ELF-1 (cell line): ENCODE measurements at regions not wholly inside any gene's neighbourhood (a gene's known extent, or its start where the extent isn't known, plus 50 kb on each side); places are given as distances from the start of the nearest gene placed in this dataset.

ENCODE experiments used
- DNase-seq: peaks from one replicate; pipeline ENCODE4 v3.0.0-alpha.2; 2016; ENCODE audit warnings: low read depth, low spot score

DNA sequence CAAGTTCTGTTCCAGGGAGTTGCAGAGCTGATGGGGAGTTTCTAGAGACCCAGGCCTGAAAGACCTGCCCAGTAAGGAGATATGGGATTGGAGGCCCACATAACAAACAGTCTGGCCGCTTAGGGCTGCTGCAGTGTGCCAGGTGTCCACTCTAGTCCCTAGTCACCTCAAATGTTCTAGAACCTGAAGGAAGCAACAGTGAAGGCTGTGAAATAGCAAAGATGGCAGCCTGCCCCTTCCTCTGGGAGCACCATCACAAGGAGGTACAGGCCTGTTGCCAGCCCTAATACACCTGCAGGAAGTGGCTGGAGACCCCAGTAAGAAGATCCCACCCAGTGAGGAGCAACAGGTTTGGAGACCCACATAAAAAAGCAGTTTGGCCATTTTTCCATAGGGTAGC lies 783.8 kb upstream of the EDIL3 start:
- no peak for DNase-seq

DNA sequence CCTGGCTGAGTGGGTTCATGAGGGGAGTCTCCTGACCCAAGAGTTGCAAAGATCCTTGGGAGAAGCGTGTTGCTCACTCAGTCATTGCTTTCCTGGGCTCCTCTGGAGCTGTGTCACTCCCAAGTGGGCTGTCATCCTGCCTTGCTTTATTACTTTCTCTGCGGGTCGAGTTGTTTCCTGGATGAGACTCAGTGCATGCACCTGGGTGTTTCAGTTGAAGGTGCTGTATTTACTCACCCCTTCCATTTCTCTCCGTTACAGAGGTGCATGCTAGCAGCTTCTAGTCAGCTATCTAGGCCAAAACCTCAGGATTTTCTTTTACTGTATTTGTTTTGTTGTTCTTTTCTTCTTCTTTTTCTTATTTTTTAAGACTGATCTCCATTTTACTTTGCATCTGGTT lies 785.5 kb upstream of the EDIL3 start:
- no peak for DNase-seq

DNA sequence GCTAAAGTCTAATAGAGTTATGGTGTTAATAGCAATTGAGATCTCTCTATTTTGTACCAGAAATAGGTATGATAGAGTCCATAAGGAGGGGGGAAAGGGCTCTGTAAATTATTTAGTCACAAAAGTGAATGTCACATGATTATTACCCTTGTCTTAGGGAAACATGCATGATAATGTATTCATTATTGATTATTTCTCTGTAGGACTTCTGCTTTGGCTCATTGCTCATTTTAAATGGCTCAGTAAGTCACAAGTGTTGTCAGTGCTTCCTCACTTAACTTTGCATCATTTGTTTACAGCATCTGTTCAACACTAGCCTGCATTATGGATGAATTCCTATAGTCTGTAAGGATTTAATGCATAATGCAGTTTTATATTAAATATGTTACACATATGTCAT lies 788.8 kb upstream of the EDIL3 start:
- DNase-seq, result no peak

DNA sequence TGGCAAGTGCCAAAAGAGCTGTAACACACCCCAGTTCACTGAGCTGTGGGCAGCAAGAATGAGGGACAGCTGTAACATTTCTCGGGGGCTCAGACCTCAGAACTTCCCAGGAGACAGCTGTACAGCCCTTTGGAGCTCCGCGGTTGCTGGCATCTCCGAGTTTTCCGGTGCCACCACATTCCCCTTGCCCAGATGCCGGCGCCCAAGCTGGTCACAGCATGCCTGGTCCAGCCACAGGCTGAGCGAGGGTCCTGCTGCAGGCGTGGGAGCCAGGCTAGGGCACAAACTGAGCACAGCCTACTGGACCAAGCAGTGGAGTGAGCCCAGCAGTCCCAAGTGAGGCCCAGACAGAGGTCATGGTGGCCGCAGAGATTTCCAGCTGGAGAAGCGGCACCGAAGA lies 797.7 kb upstream of the EDIL3 start:
- no peak for DNase-seq

DNA sequence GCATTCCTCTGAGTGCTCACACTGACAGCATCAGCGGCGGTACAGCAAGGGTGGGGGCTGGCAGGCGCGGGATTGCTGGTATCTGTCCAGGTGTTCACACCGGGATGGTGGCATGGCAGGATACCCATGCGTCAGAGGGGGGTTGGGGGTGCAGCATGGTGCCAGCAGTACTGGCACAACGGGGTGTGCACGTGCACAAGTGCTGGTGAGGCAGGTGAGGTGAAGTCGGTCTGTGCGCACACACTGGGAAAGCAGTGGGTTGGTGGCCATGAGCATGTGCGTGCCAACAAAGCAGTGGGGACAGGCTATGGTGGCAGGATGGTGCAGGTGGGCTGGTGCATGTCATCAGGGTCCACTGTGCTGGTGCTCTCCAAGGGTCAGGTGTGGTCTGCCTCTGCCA lies 819.6 kb upstream of the EDIL3 start:
- no peak for DNase-seq

DNA sequence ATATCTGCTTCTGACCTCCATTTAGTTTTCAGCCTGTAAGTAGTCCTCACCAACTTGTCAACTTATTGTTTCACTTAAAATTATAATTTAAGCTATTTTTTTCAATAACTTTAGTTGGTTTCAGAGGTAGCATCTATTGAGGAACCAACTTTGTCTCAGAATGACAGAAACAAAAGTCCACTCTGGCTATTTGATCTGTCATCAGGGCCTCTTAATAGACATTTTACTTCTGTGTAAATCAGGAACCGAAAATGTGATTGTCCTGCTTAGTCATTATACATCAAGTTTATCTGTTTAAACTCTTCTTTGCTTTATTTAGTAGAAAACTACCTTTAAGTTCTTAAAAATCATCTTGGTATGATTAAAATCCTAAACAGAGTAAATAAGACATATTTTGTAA lies 820.8 kb upstream of the EDIL3 start:
- DNase-seq, result no peak

DNA sequence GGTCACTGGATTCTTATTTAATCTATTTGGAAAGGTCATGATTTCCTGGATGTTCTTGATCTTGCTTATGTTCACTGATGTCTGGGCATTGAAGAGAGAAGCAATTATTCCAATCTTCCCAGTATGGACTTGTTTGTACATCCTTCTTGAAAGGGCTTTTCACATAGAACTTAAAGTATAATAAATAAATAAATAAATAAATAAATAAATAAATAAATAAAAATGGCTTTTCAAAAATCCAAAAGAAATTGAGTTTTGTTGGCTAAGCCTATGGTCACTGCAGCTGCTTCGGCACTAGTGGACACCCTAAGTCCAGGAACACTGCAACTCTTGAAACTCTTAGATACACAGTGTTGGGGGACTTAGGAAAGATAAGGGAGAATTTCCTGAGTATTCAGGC lies 840.7 kb upstream of the EDIL3 start:
- DNase-seq, result no peak

DNA sequence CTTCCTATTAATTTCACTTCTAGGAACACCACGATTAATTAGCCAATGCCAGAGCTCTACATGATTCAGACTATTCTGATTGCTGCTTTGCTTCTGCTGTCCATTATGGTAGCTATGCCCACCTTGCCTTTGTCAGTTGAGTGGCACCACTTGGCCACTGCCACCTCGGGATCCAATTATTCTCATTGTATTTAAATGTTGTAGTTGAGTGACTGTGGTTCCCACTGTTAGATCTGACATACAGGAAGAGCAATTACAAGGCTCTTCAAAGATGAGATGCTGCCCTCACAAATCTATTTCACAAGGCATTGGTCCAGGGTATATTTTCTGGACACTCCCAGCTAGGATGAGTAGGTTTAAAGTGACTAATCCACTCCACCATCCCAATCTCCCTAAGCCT lies 864.5 kb upstream of the EDIL3 start:
- DNase-seq, result no peak

DNA sequence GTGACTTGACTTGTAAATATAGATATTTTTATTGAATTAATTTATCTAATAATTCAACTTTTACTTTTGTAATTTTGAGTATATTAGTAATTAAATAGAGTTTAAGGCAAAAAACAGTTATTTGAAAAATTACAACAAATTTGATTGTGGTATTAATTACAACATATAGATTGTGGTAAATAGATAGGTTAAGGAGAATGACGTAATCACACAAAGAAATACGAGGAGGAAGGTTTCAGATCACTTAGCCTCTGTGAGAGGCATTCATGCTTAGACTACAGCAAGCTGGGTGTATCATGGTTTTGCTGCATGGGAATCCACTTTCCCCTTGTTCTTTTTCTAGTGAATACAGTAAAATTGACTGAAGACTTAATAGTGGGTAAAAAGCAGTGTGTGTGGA lies 878.4 kb upstream of the EDIL3 start:
- no peak for DNase-seq

DNA sequence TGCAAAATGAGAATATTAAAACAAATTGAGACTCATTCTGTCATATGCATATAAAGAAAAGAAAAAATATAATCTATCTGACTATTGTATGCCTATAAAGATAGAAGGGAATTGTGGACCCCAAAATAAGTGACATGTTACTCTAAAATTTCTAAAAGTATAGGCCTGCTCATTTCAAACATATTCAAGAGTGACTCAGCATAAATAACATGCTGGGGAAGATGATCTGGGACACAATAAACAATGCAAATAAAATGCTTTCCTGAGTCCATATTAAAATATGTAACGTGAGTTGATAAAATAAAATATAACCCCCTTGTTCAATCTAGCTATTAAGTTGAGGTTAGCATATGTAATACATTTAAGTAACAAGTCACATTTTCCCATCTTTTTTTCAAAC lies 882.0 kb upstream of the EDIL3 start:
- DNase-seq, result no peak

DNA sequence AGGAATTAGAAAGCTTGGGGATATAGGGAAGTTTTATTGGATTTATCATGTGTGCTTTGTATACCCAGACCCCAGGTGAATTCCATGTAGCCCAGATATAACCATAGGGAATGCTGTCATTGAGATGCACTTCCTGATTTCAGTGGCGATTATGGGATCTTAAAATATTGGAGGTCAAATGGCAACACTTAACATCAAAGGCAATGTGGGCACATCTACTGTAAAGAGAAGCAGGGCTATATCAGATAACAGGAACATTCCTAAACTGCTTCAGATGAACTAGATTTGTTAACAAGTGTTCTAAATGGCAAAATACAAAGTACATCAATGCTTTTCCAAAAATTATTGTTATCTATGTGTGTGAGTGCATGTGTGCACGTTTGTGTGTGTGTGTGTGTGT lies 883.5 kb upstream of the EDIL3 start:
- no peak for DNase-seq

DNA sequence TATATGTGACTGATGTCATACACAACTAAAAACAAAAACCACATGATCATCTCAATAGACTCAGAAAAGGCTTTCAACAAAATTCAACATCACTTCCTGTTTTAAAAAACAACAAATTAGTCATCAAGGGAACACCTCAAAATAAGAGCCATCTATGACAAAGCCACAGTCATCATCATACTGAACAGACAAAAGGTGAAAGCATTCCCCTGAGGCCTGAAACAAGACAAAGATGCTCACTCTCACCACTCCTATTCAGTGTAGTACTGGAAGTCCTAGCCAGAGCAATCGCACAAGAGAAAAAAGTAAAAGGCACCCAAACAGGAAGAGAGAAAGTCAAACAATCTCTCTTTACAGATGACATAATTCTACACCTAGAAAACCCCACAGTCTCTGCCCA lies 893.5 kb upstream of the EDIL3 start:
- DNase-seq, result peak; percentile 27

DNA sequence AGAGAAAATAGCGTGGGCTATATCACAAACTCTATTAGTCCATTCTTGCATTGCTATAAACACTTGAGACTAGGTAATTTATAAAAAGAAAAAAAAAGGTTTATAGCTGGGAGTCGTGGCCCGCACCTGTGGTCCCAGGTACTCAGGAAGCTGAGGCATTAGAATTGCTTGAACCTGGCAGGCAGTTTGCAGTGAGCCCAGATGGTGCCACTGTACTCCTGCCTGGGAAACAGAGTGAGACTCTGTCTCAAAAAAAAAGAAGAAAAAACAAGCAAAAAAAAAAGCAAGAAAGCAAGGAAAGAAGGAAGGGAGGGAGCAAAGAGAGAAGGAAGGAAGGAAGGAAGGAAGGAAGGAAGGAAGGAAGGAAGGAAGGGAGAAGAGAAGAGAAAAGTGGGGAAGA lies 904.2 kb upstream of the EDIL3 start:
- no peak for DNase-seq

DNA sequence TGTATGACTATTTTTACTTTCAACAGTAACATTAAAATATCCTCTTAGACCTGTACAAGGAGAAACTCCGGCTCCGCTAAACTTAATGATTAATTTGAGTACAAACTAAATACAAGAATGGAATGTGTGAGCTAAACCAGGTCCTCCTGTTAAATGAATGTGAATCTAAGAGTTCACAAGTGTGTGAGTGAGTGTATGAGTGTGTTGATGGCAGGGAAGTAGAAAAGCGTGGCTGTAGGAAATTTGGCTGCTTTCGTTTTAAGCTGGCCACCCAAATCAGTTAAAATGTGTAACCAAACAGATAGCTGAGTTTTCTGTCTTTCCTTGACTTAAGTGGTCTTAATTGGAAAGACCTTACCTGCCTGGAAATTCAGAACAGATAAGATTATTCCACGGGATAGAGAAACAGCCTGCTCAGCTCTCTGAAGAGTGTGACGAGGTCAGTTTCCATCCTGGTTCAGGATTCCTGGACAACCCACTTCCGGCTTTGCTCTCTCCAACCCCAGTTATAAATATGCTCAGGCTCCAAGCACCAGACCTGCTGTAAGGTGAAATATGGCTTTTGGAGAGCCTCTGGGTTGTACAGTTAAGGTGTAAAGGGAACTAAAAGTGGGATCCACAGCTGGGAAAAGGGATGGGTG lies 908.6 kb upstream of the EDIL3 start:
- DNase-seq, result no peak

DNA sequence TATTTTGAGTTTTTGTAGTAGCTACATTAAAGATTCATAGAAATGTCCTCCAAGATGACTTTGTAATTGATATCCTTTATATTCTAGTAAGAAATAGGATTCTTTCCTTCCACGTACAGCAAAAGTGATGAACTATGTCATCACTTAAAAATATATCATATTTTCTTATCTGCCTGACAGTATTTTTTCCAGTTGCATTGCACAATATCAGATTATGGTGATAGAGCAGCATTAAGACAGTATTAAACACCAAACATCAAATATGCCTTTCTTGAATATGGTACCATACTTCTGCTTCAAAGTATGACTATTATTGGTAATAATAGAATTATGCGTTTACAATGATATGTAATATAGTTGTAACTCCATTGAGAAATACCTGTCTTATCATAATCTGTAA lies 919.8 kb upstream of the EDIL3 start:
- no peak for DNase-seq

DNA sequence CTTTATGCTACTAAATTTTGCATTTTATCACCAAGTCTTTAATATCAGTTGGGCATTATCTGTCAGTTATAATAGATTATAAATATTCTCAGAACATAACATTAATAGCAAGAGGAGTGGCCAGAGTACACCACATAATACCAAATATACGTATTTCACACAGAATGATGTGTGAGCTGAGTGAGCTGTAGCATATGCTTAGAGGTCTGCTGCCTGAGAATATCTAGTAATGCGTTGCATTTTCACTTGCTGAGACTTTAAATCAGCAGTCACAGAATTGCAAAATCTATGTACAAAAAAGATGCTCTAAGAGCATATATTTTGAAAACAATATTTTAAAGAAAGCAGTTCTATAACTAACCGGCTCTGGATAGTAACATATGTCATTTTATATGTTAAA lies 921.1 kb upstream of the EDIL3 start:
- DNase-seq, result no peak

DNA sequence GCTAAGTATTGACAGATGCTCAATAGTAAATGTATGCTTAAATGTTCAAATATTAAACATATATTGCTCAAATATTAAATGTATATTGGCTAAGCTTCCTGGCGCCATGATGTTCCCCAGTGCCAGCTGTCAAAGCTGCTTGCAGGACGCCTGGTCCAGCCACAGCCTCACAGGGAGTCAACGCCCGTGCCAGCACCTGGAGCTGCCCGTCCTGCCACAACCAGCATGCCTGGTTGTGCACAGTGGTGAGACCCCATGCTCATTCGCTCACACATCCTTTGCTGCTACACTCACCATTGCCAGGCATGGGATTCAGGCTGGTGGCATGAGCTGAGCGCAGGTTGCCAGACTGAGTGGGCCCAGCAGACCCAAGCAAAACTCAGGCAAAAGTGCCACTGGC lies 926.9 kb upstream of the EDIL3 start:
- no peak for DNase-seq

DNA sequence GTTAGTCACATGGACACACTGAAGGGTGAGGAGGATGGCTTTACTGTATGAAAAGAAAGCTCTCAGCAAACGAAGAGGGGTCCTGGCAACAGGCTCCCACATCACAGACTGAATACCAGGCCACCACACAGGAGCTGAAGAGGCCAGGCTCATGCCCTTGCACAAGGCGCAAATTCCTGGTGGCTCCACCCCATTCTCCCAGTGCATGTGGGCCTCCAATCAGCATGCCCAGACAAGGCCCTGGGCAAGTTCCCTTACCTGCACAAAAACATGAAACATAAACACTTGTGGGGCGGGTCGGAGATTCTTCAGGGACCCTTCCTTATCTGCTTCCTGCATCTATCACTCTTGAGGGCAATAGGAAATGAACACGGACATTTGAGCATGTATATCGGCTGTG lies 935.8 kb upstream of the EDIL3 start:
- DNase-seq, result peak; percentile 15

DNA sequence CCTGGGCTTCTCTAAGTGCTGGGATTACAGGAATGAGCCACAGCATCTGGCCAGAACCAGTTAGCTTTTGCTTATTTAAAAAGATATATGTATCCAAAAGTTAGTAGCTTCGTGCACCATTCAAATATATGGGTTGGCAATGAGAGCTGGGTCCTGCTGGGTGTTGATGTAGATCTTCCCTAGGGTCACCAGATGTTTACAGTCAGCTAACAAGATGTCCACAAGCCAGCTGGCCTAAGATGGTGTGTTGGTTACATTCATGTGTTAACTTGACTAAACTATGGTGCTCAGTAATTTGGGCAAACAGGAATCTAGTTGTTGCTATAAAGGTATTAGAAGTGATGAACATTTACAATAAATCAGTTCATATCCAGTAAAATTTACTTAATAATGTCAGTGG lies 948.6 kb upstream of the EDIL3 start:
- DNase-seq, result no peak

DNA sequence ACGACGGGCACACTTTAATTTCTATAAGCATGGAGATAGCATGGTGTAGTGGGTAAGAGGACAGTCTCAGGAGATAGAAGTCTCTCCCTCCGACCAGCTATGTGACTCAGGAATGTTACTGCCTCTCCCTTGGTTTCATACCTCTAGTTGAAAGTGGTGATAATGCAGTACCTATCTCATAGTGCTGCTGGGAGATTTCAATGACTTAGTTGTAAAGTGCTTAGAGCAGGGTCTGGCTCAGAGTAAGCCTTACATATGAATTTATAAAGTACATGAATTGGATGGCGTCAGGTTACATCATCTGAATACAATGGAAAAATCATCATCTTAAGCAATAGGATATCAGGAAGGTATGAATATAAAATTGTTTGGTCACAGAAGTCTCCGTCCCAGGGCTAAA lies 952.8 kb upstream of the EDIL3 start:
- no peak for DNase-seq

DNA sequence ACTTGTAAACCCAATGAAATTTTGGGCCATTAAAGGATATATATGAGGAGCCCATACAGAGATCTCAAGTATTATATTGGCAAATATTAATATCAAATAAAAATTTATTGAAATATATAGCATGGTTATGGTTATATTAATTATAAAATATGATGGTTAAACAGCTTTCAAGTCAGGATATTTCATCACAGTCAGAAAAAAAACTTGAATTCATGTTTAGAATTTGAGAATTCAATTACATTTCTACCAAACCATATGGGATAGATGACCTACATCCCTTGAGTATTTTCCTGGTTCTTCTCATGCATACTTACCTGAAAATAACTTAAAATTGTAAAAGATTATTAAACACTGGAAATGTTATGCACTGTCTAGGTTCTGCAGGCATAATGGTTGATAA lies 956.1 kb upstream of the EDIL3 start:
- DNase-seq, result no peak

DNA sequence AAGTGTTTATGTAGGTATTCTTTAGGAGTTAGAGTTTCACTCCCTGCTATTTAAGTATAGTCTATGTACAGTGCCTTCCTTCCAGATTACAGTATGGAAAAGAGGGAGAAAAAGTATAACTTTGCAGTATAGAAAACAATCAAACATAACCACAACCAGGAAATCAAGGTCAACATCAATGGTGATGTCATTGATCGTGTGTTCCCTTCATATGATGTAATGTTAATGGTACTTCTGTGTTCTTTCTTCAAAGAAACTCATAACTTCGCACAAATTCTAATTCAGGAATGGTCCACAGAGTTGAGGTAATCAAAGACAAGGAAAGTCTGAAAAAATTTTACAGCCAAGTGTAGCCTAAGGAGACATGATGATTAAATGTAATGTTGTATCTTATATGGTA lies 961.1 kb upstream of the EDIL3 start:
- no peak for DNase-seq

DNA sequence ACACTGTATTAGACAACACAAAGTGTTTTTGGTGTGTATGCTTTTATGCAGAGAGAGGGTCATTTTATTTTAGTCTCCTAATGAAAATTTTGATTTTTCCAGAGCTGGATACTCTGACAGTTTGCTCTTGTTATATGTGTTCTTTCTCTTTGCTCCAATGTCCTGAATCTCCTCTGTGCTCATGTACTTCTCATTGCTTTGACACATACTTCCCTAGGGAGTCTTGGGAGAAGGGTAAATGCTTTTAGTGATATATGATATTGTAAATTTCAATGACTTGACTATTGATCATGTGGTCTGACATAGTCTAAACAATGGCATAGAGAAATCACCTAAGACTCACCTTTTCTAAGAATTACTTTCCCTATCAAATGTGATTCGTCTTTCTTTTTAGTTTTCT lies 972.6 kb upstream of the EDIL3 start:
- no peak for DNase-seq

DNA sequence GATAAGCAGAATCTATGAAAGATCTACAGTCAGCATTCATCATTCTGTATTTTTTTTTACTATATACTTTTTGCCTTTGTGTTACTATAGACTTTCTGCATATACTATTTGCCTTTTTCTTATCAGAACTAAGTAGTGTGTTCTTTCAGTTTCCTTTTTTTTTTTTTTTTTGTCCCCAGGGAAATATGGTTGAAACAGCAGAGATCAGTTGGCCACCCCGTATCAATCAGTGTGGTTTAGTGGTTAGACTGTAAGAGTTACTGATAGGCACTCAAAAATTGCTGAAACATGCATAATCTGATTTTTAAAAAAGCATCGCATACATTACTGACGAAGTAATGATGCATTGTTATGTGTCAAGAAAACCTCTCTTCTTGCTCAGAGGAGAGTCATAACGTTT lies 990.8 kb upstream of the EDIL3 start:
- DNase-seq, result no peak

DNA sequence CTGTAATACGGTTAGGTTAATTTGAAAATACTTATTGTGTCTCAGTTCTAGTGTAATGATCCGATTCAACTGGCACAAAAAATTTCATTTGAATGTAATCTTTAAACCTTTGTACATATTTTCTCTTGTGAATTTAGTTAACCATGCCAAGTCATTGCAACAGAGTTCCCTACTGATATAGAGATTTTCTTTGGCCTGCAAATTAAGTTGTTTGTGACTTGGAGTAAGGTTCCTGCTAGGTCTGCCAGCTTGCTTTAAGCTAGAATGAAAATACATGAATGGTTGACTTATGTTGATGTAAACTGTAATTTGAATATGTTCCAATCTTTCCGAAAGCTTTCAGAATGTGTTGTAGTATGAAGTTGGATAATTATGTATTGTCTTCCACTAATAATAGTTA lies 1004.1 kb upstream of the EDIL3 start:
- no peak for DNase-seq
